Adrenal gland (tissue), 5 donors: ENCODE measurements at regions not wholly inside any gene's neighbourhood (a gene's known extent, or its start where the extent isn't known, plus 50 kb on each side); places are given as distances from the start of the nearest gene placed in this dataset.

Experiments
- POLR2A ChIP-seq, 2 donors: fragments of 450-650 bp; IDR thresholded peaks; one replicate each; pipeline ENCODE4 v1.6.1; 2017; ENCODE audit warnings: antibody characterized with exemption in 2 of 2, mild to moderate bottlenecking in 2 of 2, moderate library complexity in 1 of 2
- TF ChIP-seq, protein P1 (sequence below), 6 experiments: fragments of 450-650 bp in 4 of 6; fragments of 200-600 bp in 2 of 6; sonication (generic) in 1 of 6; IDR thresholded peaks; 1 replicate in 5 of 6; 2 replicates in 1 of 6; pipeline versions ENCODE4 v1.5.1 to v1.8.0; 2016 to 2021; ENCODE audit warnings: antibody characterized with exemption in 6 of 6, mild to moderate bottlenecking in 2 of 6, moderate library complexity in 1 of 6
- donor health status: DM: no; HTN: no; CAD: no.

DNA sequence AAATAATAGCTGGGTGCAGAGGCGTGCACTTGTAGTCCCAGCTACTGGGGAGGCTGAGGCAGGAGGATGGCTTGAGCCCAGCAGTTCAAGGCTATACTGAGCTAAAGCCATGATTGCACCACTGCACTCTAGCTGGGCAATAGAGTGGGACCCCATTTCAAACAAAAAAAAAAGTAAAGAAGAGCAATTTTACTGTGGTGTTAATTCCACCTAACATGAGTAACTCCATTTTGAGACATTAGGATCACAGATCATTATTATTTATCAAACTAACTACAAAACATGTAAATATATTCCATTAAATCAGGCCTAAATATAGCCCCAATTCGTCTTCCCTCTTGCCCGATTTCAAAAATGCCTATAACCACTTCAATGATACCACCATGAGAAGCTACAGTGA, 104.8 kb upstream of the TRIM24 start:
- TF ChIP-seq, protein P1, sequence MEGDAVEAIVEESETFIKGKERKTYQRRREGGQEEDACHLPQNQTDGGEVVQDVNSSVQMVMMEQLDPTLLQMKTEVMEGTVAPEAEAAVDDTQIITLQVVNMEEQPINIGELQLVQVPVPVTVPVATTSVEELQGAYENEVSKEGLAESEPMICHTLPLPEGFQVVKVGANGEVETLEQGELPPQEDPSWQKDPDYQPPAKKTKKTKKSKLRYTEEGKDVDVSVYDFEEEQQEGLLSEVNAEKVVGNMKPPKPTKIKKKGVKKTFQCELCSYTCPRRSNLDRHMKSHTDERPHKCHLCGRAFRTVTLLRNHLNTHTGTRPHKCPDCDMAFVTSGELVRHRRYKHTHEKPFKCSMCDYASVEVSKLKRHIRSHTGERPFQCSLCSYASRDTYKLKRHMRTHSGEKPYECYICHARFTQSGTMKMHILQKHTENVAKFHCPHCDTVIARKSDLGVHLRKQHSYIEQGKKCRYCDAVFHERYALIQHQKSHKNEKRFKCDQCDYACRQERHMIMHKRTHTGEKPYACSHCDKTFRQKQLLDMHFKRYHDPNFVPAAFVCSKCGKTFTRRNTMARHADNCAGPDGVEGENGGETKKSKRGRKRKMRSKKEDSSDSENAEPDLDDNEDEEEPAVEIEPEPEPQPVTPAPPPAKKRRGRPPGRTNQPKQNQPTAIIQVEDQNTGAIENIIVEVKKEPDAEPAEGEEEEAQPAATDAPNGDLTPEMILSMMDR (IDR thresholded peaks at IDR 0.05), result no peak
- TF ChIP-seq POLR2A (IDR thresholded peaks at IDR 0.05), result no peak
